Liver (tissue), 8 donors: ENCODE measurements at regions not wholly inside any gene's neighbourhood (a gene's known extent, or its start where the extent isn't known, plus 50 kb on each side); places are given as distances from the start of the nearest gene placed in this dataset.
A peak's percentile ranks its signal among the peaks of the same experiment; 100 is the strongest.
"Not testable (repeated sequence)": the region's sequence is repeated elsewhere in the genome, so short reads cannot be mapped to it uniquely, and the experiment has no call there.

Experiments used
- DNase-seq: peaks from one replicate; pipeline ENCODE4 v3.0.0-alpha.2; 2017; ENCODE audit warnings: low spot score
- H3K27ac ChIP-seq, 2 donors: one replicate each; pipeline ENCODE4 v1.7.0; 2013; ENCODE audit warnings: inconsistent platforms in 2 of 2, low read length in 2 of 2, control low read depth in 1 of 2, low read depth in 1 of 2, mild to moderate bottlenecking in 1 of 2
- H3K27me3 ChIP-seq, 4 donors: one replicate each; pipeline versions ENCODE4 v1.6.1 to v1.7.0; 2013; ENCODE audit warnings: low read length in 3 of 4, inconsistent platforms in 1 of 4, mild to moderate bottlenecking in 1 of 4, moderate library complexity in 1 of 4; ENCODE audit not compliant: control insufficient read depth in 4 of 4, insufficient read depth in 4 of 4
- H3K36me3 ChIP-seq, 4 donors: one replicate each; pipeline versions ENCODE4 v1.6.1 to v1.7.0; 2013; ENCODE audit warnings: low read length in 3 of 4, mild to moderate bottlenecking in 3 of 4, low read depth in 1 of 4, moderate library complexity in 1 of 4; ENCODE audit not compliant: control insufficient read depth in 4 of 4, insufficient read depth in 3 of 4
- H3K4me1 ChIP-seq, 4 donors: one replicate each; pipeline versions ENCODE4 v1.6.1 to v1.7.0; 2013; ENCODE audit warnings: low read length in 3 of 4, mild to moderate bottlenecking in 3 of 4, moderate library complexity in 1 of 4; ENCODE audit not compliant: control insufficient read depth in 4 of 4, insufficient read depth in 4 of 4
- H3K4me3 ChIP-seq, 3 donors: one replicate each; pipeline versions ENCODE4 v1.6.1 to v1.7.0; 2013; ENCODE audit warnings: low read length in 3 of 3, control low read depth in 1 of 3, low read depth in 1 of 3, mild to moderate bottlenecking in 1 of 3
- H3K9ac ChIP-seq, 2 donors: one replicate each; pipeline ENCODE4 v1.7.0; 2013; ENCODE audit warnings: low read length in 2 of 2, mild to moderate bottlenecking in 2 of 2, moderate library complexity in 2 of 2, control low read depth in 1 of 2, low read depth in 1 of 2
- H3K9me3 ChIP-seq, 4 donors: one replicate each; pipeline versions ENCODE4 v1.6.1 to v1.7.0; 2013; ENCODE audit warnings: low read length in 3 of 4; ENCODE audit not compliant: control insufficient read depth in 4 of 4
- EGR1 ChIP-seq, 2 donors: IDR thresholded peaks; 2 replicates each; pipeline ENCODE4 v1.6.1; 2016 to 2018; ENCODE audit warnings: antibody characterized with exemption in 2 of 2, low read depth in 2 of 2
- FOXA1 ChIP-seq: IDR thresholded peaks from 2 replicates; pipeline ENCODE4 v1.6.1; 2016; ENCODE audit warnings: antibody characterized with exemption
- FOXA2 ChIP-seq: IDR thresholded peaks from 2 replicates; pipeline ENCODE4 v1.6.1; 2016; ENCODE audit warnings: antibody characterized with exemption
- HNF4A ChIP-seq, 2 donors: conservative IDR thresholded peaks; 2 replicates each; pipeline ENCODE4 v1.6.1; 2016; ENCODE audit warnings: antibody characterized with exemption in 2 of 2, mild to moderate bottlenecking in 2 of 2
- HNF4G ChIP-seq: IDR thresholded peaks from 2 replicates; pipeline ENCODE4 v1.6.1; 2016; ENCODE audit warnings: antibody characterized with exemption
- JUND ChIP-seq, 2 donors: IDR thresholded peaks; 2 replicates each; pipeline ENCODE4 v1.6.1; 2016; ENCODE audit warnings: antibody characterized with exemption in 2 of 2
- NR2F2 ChIP-seq: IDR thresholded peaks from 2 replicates; pipeline ENCODE4 v1.6.1; 2016; ENCODE audit warnings: antibody characterized with exemption
- RAD21 ChIP-seq, 2 donors: IDR thresholded peaks; 2 replicates each; pipeline ENCODE4 v1.6.1; 2016; ENCODE audit warnings: antibody characterized with exemption in 2 of 2, mild to moderate bottlenecking in 2 of 2
- SP1 ChIP-seq: IDR thresholded peaks from 2 replicates; pipeline ENCODE4 v1.6.1; 2018; ENCODE audit warnings: antibody characterized with exemption, mild to moderate bottlenecking
- YY1 ChIP-seq: IDR thresholded peaks from 2 replicates; pipeline ENCODE4 v1.6.1; 2016; ENCODE audit warnings: antibody characterized with exemption, mild to moderate bottlenecking
- WGBS: extraction: QIAGEN DNeasy Blood & Tissue Kit; methylation state at CpG from one replicate; pipeline ENCODE4 v1.1.7; 2013; 5-methylcytosine and 5-hydroxymethylcytosine counted together
- TF ChIP-seq, protein P1 (sequence below): fragments of 150-350 bp; IDR thresholded peaks from 2 replicates; pipeline ENCODE4 v1.5.1; 2017; ENCODE audit warnings: improper control_type of control experiment, low read depth, low read length; ENCODE audit not compliant: missing input control
- TF ChIP-seq, protein P2 (sequence below): IDR thresholded peaks from 2 replicates; pipeline ENCODE4 v1.6.1; 2016; ENCODE audit warnings: antibody characterized with exemption, mild to moderate bottlenecking
- TF ChIP-seq, protein P3 (sequence below): IDR thresholded peaks from 2 replicates; pipeline ENCODE4 v1.6.1; 2016; ENCODE audit warnings: antibody characterized with exemption
- donor health status: healthy.
- donor health status: healthy.
- donor health status: healthy.
- donor health status: healthy.
- donor health status: healthy.

DNA sequence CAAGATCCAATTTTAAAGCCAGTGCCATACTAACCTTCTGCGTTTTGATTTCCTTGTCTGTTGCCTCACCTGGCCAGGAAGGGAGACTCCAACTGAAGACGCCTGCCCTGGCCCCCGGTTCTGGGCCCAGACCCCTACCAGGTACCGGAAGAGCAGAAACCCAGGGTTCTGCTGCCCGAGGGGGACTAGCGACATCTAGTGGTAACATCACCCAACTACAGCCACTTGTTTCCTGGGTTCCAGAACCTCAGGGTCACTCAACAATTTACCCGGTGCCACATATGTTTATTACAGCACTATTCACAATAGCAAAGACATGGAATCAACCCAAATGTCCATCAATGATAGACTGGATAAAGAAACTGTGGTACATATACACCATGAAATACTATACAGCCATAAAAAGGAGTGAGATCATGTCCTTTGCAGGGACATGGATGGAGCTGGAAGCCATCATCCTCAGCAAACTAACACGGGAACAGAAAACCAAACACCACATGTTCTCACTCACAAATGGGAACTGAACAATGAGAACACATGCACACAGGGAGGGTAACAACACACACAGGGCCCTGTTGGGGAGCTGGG, 268.7 kb upstream of the IRX4 start:
- not testable (repeated sequence) for H3K27ac ChIP-seq, H3K4me3 ChIP-seq, H3K27me3 ChIP-seq, H3K9ac ChIP-seq, H3K36me3 ChIP-seq, DNase-seq, H3K9me3 ChIP-seq, H3K4me1 ChIP-seq
- TF ChIP-seq RAD21 (IDR thresholded peaks at IDR 0.05), result peak; percentile 62 to 64
- TF ChIP-seq, protein P1, sequence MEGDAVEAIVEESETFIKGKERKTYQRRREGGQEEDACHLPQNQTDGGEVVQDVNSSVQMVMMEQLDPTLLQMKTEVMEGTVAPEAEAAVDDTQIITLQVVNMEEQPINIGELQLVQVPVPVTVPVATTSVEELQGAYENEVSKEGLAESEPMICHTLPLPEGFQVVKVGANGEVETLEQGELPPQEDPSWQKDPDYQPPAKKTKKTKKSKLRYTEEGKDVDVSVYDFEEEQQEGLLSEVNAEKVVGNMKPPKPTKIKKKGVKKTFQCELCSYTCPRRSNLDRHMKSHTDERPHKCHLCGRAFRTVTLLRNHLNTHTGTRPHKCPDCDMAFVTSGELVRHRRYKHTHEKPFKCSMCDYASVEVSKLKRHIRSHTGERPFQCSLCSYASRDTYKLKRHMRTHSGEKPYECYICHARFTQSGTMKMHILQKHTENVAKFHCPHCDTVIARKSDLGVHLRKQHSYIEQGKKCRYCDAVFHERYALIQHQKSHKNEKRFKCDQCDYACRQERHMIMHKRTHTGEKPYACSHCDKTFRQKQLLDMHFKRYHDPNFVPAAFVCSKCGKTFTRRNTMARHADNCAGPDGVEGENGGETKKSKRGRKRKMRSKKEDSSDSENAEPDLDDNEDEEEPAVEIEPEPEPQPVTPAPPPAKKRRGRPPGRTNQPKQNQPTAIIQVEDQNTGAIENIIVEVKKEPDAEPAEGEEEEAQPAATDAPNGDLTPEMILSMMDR, result peak; percentile 40
- WGBS, result 16% methylated on average over 8 of the region's 8 CpGs

DNA sequence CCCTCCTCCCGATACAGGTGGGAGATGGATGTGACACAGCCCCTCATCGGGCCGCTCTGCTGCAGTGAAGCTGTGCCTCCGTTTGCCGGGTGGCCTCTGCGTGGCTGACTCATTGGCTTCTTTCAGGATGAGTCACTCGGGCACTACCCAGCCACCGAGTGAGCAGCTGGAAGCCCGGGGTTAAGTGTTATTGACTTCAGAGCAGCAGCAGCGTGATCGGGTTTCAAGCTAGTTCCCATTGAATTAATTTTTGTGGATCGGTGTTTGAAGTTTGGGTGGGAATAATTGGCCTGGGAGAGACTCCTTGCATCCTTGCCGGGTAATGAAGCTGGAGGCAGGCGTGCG, 266.4 kb upstream of the IRX4 start:
- no peak overlapping the region for H3K9ac ChIP-seq
- TF ChIP-seq, protein P1, result no peak
- no peak for TF ChIP-seq HNF4A (conservative IDR thresholded peaks at IDR 0.05)
- TF ChIP-seq FOXA2, result no peak
- TF ChIP-seq, protein P2, sequence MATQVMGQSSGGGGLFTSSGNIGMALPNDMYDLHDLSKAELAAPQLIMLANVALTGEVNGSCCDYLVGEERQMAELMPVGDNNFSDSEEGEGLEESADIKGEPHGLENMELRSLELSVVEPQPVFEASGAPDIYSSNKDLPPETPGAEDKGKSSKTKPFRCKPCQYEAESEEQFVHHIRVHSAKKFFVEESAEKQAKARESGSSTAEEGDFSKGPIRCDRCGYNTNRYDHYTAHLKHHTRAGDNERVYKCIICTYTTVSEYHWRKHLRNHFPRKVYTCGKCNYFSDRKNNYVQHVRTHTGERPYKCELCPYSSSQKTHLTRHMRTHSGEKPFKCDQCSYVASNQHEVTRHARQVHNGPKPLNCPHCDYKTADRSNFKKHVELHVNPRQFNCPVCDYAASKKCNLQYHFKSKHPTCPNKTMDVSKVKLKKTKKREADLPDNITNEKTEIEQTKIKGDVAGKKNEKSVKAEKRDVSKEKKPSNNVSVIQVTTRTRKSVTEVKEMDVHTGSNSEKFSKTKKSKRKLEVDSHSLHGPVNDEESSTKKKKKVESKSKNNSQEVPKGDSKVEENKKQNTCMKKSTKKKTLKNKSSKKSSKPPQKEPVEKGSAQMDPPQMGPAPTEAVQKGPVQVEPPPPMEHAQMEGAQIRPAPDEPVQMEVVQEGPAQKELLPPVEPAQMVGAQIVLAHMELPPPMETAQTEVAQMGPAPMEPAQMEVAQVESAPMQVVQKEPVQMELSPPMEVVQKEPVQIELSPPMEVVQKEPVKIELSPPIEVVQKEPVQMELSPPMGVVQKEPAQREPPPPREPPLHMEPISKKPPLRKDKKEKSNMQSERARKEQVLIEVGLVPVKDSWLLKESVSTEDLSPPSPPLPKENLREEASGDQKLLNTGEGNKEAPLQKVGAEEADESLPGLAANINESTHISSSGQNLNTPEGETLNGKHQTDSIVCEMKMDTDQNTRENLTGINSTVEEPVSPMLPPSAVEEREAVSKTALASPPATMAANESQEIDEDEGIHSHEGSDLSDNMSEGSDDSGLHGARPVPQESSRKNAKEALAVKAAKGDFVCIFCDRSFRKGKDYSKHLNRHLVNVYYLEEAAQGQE, result no peak
- no peak for TF ChIP-seq JUND (IDR thresholded peaks at IDR 0.05)
- no peak for TF ChIP-seq YY1
- no peak for TF ChIP-seq EGR1 (IDR thresholded peaks at IDR 0.05; ENCODE audit: low read depth in 2 of 2)
- no peak for TF ChIP-seq SP1
- TF ChIP-seq, protein P3, sequence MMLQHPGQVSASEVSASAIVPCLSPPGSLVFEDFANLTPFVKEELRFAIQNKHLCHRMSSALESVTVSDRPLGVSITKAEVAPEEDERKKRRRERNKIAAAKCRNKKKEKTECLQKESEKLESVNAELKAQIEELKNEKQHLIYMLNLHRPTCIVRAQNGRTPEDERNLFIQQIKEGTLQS, result no peak
- no peak for TF ChIP-seq NR2F2
- no peak for TF ChIP-seq HNF4G
- no peak for TF ChIP-seq FOXA1
- H3K27ac ChIP-seq, result no peak overlapping the region
- no peak for DNase-seq
- H3K27me3 ChIP-seq, result peaks cover 0 to 4% (median 0%) of the 10 kb centered on the region in 4 donors
- H3K4me3 ChIP-seq, result no peak overlapping the region
- peaks cover 0 to 4% (median 0%) of the 10 kb centered on the region in 4 donors for H3K9me3 ChIP-seq
- H3K36me3 ChIP-seq, result no peaks in the 10 kb centered on the region
- no peaks in the 10 kb centered on the region for H3K4me1 ChIP-seq
- 50% methylated on average over 15 of the region's 15 CpGs for WGBS
